Activated naive CD4-positive, alpha-beta T cell treated with Interleukin-2 at 50 U/mL for 16 hours (primary cell): ENCODE measurements at regions not wholly inside any gene's neighbourhood (a gene's known extent, or its start where the extent isn't known, plus 50 kb on each side); places are given as distances from the start of the nearest gene placed in this dataset.
"Not testable (repeated sequence)": the region's sequence is repeated elsewhere in the genome, so short reads cannot be mapped to it uniquely, and the experiment has no call there.

Source experiments
- DNase-seq: peaks from one replicate; pipeline ENCODE4 v3.0.0-alpha.2; 2020

GRCh38 chr5:62133426-62133825 is 172.6 kb upstream of the KIF2A start:
- DNase-seq: no peak

- DNase-seq: no peak
These were observed 171.2 kb upstream of the KIF2A start for GRCh38 chr5:62134811-62135210.

GRCh38 chr5:62137628-62138027 is 168.4 kb upstream of the KIF2A start:
- no peak for DNase-seq

- no peak for DNase-seq
These were observed 167.4 kb upstream of the KIF2A start for GRCh38 chr5:62138607-62139006.

GRCh38 chr5:62139741-62140140 is 166.3 kb upstream of the KIF2A start:
- DNase-seq: no peak

- no peak for DNase-seq
These were observed 163.7 kb upstream of the KIF2A start for GRCh38 chr5:62142351-62142750.

- DNase-seq: no peak
These were observed 162.5 kb upstream of the KIF2A start for GRCh38 chr5:62143268-62144229.

GRCh38 chr5:62144401-62145022 is 161.5 kb upstream of the KIF2A start:
- no peak for DNase-seq

- DNase-seq: no peak
These were observed 156.1 kb upstream of the KIF2A start for GRCh38 chr5:62149879-62150278.

GRCh38 chr5:62152394-62153087 is 153.5 kb upstream of the KIF2A start:
- DNase-seq: no peak

- no peak for DNase-seq
These were observed 151.2 kb upstream of the KIF2A start for GRCh38 chr5:62154758-62155157.

GRCh38 chr5:62155988-62156387 is 150.0 kb upstream of the KIF2A start:
- no peak for DNase-seq

- no peak for DNase-seq
These were observed 138.4 kb upstream of the KIF2A start for GRCh38 chr5:62167561-62168057.

GRCh38 chr5:62168506-62169281 is 137.3 kb upstream of the KIF2A start:
- no peak for DNase-seq

- no peak for DNase-seq
These were observed 127.7 kb upstream of the KIF2A start for GRCh38 chr5:62178258-62178657.

GRCh38 chr5:62182802-62183201 is 123.2 kb upstream of the KIF2A start:
- DNase-seq: no peak

- DNase-seq: no peak
These were observed 122.3 kb upstream of the KIF2A start for GRCh38 chr5:62183727-62184126.

GRCh38 chr5:62184444-62184843 is 121.6 kb upstream of the KIF2A start:
- DNase-seq: no peak

- no peak for DNase-seq
These were observed 115.8 kb upstream of the KIF2A start for GRCh38 chr5:62190173-62190572.

- DNase-seq: no peak
These were observed 115.1 kb upstream of the KIF2A start for GRCh38 chr5:62190931-62191330.

GRCh38 chr5:62192958-62193357 is 113.0 kb upstream of the KIF2A start:
- no peak for DNase-seq

- not testable (repeated sequence) for DNase-seq
These were observed 109.5 kb upstream of the KIF2A start for GRCh38 chr5:62196532-62196931.

GRCh38 chr5:62197697-62198096 is 108.3 kb upstream of the KIF2A start:
- no peak for DNase-seq
